Endothelial cell of umbilical vein (primary cell): ENCODE measurements at regions not wholly inside any gene's neighbourhood (a gene's known extent, or its start where the extent isn't known, plus 50 kb on each side); places are given as distances from the start of the nearest gene placed in this dataset.

Experiments
- BruUV-seq: library from RNA; stranded (reverse); fragments of 400-500 nt; replicated peaks from 2 replicates; lab custom pipeline; 2021; lab: Mats Ljungman, UMichigan
- CTCF ChIA-PET: fragments of 300-600, 350-600 bp; sonication (Branson Sonifier 250); formaldehyde crosslinking; loops from one replicate; lab custom pipeline; 2021; ENCODE audit warnings: antibody characterized with exemption, inconsistent platforms; lab: Charles Lee
- POLR2A ChIA-PET: fragments of 300-600, 350-600 bp; sonication (Branson Sonifier 250); formaldehyde crosslinking; loops from one replicate; lab custom pipeline; 2021; ENCODE audit warnings: antibody characterized with exemption, inconsistent platforms; lab: Charles Lee
- DNase-seq: peaks from one replicate; pipeline ENCODE4 v3.0.0-alpha.2; 2011; ENCODE audit warnings: low read depth, low spot score
- FAIRE-seq: peaks from 2 replicates; lab custom pipeline; 2011; peaks lifted over from hg19 to GRCh38; lab: Jason Lieb, UNC
- H2AFZ ChIP-seq: 2 replicates; pipeline ENCODE4 v1.6.0; 2012; ENCODE audit warnings: low read depth, low read length, control low read depth, inconsistent platforms
- H3K27ac ChIP-seq: 2 replicates; pipeline ENCODE4 v1.5.1; 2011; ENCODE audit warnings: low read depth, mild to moderate bottlenecking, control low read depth, low read length, moderate library complexity; ENCODE audit not compliant: insufficient read depth
- H3K27me3 ChIP-seq, 2 experiments: 2 replicates each; pipeline versions ENCODE4 v1.6.0 to v1.6.1; 2011; ENCODE audit warnings: low read length in 2 of 2, mixed read lengths in 1 of 2; ENCODE audit not compliant: control insufficient read depth in 2 of 2, insufficient read depth in 2 of 2
- H3K36me3 ChIP-seq, 2 experiments: 2 replicates in 1 of 2; 3 replicates in 1 of 2; pipeline ENCODE4 v1.5.1; 2011; ENCODE audit warnings: low read length in 2 of 2, mild to moderate bottlenecking in 1 of 2, moderate library complexity in 1 of 2; ENCODE audit not compliant: control insufficient read depth in 2 of 2, insufficient read depth in 2 of 2; ENCODE audit errors: extremely low read depth in 1 of 2
- H3K4me1 ChIP-seq: 3 replicates; pipeline ENCODE4 v1.5.1; 2011; ENCODE audit warnings: mild to moderate bottlenecking, low read length; ENCODE audit not compliant: control insufficient read depth, insufficient read depth; ENCODE audit errors: extremely low read depth
- H3K4me2 ChIP-seq: 2 replicates; pipeline ENCODE4 v1.6.1; 2011; ENCODE audit warnings: low read length, control low read depth, mixed read lengths; ENCODE audit not compliant: insufficient read depth
- H3K4me3 ChIP-seq, 3 experiments: fragments of 200-600 bp in 1 of 3; sonication (generic), shearing (Covaris generic) in 1 of 3; replicated peaks in 1 of 3; 2 replicates each; pipeline ENCODE4 v1.5.1; 2011 to 2016; ENCODE audit warnings: control low read depth in 3 of 3, low read length in 3 of 3, mild to moderate bottlenecking in 2 of 3, inconsistent platforms in 1 of 3, low read depth in 1 of 3, moderate library complexity in 1 of 3; ENCODE audit not compliant: insufficient read depth in 1 of 3
- H3K79me2 ChIP-seq: 2 replicates; pipeline ENCODE4 v1.6.0; 2012; ENCODE audit warnings: low read length, inconsistent platforms; ENCODE audit not compliant: control insufficient read depth, insufficient read depth
- H3K9ac ChIP-seq: replicated peaks from 2 replicates; pipeline ENCODE3; 2011; ENCODE audit warnings: low read length, control low read depth; ENCODE audit not compliant: insufficient read depth; ENCODE audit errors: extremely low read depth
- H3K9me1 ChIP-seq: replicated peaks from 3 replicates; pipeline ENCODE4 v1.6.0; 2011; ENCODE audit warnings: mild to moderate bottlenecking, low read length; ENCODE audit not compliant: control insufficient read depth, insufficient read depth; ENCODE audit errors: extremely low read depth
- H3K9me3 ChIP-seq: replicated peaks from 2 replicates; pipeline ENCODE4 v1.5.1; 2012; ENCODE audit warnings: low read length, inconsistent platforms; ENCODE audit not compliant: control insufficient read depth, insufficient read depth
- H4K20me1 ChIP-seq: replicated peaks from 2 replicates; pipeline ENCODE3; 2011; ENCODE audit warnings: mild to moderate bottlenecking, low read length; ENCODE audit not compliant: control insufficient read depth, insufficient read depth; ENCODE audit errors: extremely low read depth
- EZH2 ChIP-seq: IDR thresholded peaks from 2 replicates; pipeline ENCODE4 v1.6.1; 2012; ENCODE audit warnings: borderline replicate concordance, low read depth, mild to moderate bottlenecking, moderate library complexity, low read length, inconsistent platforms; ENCODE audit not compliant: severe bottlenecking
- FOS ChIP-seq: IDR thresholded peaks from 2 replicates; pipeline ENCODE4 v1.6.1; 2011; ENCODE audit warnings: mild to moderate bottlenecking, low read length, moderate library complexity, borderline replicate concordance; ENCODE audit not compliant: insufficient read depth
- GATA2 ChIP-seq: IDR thresholded peaks from 2 replicates; pipeline ENCODE4 v1.7.0; 2011; ENCODE audit warnings: low read depth, mild to moderate bottlenecking, moderate library complexity, mixed read lengths, low read length; ENCODE audit not compliant: insufficient read length, insufficient read depth
- JUN ChIP-seq: IDR thresholded peaks from 2 replicates; pipeline ENCODE4 v1.6.1; 2011; ENCODE audit warnings: borderline replicate concordance, low read depth; ENCODE audit not compliant: insufficient read length, insufficient read depth
- MYC ChIP-seq: IDR thresholded peaks from one replicate; pipeline ENCODE4 v1.6.1; 2011; ENCODE audit warnings: mild to moderate bottlenecking, low read depth, low read length
- POLR2A ChIP-seq: IDR thresholded peaks from 2 replicates; pipeline ENCODE4 v1.6.1; 2012; ENCODE audit warnings: low read depth, mild to moderate bottlenecking, control low read depth, low read length
- POLR2AphosphoS5 ChIP-seq: IDR thresholded peaks from 2 replicates; pipeline ENCODE4 v1.6.1; 2012; ENCODE audit warnings: low read depth, mild to moderate bottlenecking, control low read depth, low read length, moderate library complexity; ENCODE audit not compliant: insufficient read depth
- dilution Hi-C: fragments of 300-500 bp; cut with MboI; formaldehyde crosslinking; loops from one replicate; pipeline ENCODE4 v1.15.0; 2019; ENCODE audit warnings: low sequenced_read_pairs; ENCODE audit not compliant: extremely low pct_ligation_motif_present
- intact Hi-C: fragments of 100-400 bp; cut with micrococcal nuclease; formaldehyde crosslinking; loops from one replicate; pipeline ENCODE4 v1.10.0; 2022
- TF ChIP-seq, protein P1 (sequence below), 2 donors: IDR thresholded peaks; 1 replicate in 1 of 2; 2 replicates in 1 of 2; pipeline ENCODE4 v1.5.1; 2011; ENCODE audit warnings: low read length in 2 of 2, mild to moderate bottlenecking in 2 of 2, moderate library complexity in 2 of 2, control low read depth in 1 of 2, inconsistent platforms in 1 of 2, low read depth in 1 of 2; ENCODE audit not compliant: insufficient read depth in 1 of 2; ENCODE audit errors: extremely low read depth in 1 of 2
- TF ChIP-seq, protein P2 (sequence below): IDR thresholded peaks from 2 replicates; pipeline ENCODE4 v1.6.1; 2011; ENCODE audit not compliant: insufficient read depth, insufficient read length

- Histone ChIP-seq H3K79me2 (no peaks in the 10 kb centered on the region), H3K27me3 (no peaks in the 10 kb centered on the region), H4K20me1 (no peaks in the 10 kb centered on the region), H3K4me1 (no peaks in the 10 kb centered on the region), H3K9me3 (no peaks in the 10 kb centered on the region), H2AFZ (no peak overlapping the region), H3K27ac (no peak overlapping the region), H3K4me2 (no peak overlapping the region), H3K4me3 (no peak overlapping the region), H3K36me3 (no peaks in the 10 kb centered on the region), H3K9me1 (no peaks in the 10 kb centered on the region), H3K9ac (no peak overlapping the region)
- FAIRE-seq = no peak
- dilution Hi-C loops = no loop called here
- intact Hi-C loops = no loop called here
- TF ChIP-seq POLR2AphosphoS5 = no peak
- no peak for TF ChIP-seq GATA2
- no peak for TF ChIP-seq JUN
- TF ChIP-seq FOS = no peak
- TF ChIP-seq, protein P1, sequence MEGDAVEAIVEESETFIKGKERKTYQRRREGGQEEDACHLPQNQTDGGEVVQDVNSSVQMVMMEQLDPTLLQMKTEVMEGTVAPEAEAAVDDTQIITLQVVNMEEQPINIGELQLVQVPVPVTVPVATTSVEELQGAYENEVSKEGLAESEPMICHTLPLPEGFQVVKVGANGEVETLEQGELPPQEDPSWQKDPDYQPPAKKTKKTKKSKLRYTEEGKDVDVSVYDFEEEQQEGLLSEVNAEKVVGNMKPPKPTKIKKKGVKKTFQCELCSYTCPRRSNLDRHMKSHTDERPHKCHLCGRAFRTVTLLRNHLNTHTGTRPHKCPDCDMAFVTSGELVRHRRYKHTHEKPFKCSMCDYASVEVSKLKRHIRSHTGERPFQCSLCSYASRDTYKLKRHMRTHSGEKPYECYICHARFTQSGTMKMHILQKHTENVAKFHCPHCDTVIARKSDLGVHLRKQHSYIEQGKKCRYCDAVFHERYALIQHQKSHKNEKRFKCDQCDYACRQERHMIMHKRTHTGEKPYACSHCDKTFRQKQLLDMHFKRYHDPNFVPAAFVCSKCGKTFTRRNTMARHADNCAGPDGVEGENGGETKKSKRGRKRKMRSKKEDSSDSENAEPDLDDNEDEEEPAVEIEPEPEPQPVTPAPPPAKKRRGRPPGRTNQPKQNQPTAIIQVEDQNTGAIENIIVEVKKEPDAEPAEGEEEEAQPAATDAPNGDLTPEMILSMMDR (IDR thresholded peaks at IDR 0.05; ENCODE audit: extremely low read depth in 1 of 2, insufficient read depth in 1 of 2, low read depth in 1 of 2, low read length in 2 of 2) = no peak
- TF ChIP-seq, protein P2, sequence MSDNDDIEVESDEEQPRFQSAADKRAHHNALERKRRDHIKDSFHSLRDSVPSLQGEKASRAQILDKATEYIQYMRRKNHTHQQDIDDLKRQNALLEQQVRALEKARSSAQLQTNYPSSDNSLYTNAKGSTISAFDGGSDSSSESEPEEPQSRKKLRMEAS = no peak
- no peak for TF ChIP-seq POLR2A
- no peak for TF ChIP-seq MYC
- TF ChIP-seq EZH2 = no peak
- ChIA-PET CTCF (no interaction called here), POLR2A (no interaction called here)
- BruUV-seq = no TSS peak
- no peak for DNase-seq
These were observed 1868.9 kb downstream of the PCDH7 start for GRCh38 chr4:32589097-32589496.
